ENCODE measurements at regions not wholly inside any gene's neighbourhood (a gene's known extent, or its start where the extent isn't known, plus 50 kb on each side); places are given as distances from the start of the nearest gene placed in this dataset.

DNA sequence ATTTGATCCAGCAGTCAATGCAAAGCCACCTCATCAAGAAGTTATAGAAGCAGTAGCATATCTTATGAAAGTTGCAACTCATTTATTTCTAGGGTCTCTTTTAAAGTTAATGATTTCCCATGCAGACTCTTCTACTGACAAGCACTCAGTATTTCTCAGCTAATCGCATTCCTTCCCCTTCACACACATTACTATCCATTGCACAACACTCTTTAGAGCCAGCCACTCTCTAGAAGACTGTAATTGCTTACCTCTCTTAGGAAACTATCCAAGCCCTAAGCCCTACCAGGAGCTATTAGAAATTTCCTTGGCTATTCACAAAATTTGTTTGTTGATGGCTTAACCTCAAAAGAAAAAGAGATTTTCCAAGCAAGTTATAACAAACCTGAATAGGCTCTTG is 106.0 kb downstream of the ADAMTS1 start:
- DNase-seq = no peak

DNA sequence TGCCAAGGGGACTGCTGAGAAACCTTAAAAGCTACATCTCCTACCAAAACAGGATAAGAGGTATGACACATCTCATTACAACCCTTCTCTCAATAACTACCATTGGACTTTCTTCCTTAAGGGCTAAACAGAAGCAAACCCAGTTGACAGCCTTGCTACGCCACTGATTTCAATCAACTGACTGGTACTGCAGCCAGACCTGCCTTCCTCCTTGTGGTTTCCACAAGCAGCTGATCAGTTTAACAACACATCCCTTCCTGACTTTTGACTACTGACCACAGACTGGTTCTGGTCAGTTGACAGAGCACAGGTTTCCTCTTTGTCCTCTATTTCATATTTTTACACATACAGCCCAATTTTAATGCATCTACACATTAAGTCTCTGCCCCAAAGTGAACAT is 108.8 kb downstream of the ADAMTS1 start:
- no peak for DNase-seq

DNA sequence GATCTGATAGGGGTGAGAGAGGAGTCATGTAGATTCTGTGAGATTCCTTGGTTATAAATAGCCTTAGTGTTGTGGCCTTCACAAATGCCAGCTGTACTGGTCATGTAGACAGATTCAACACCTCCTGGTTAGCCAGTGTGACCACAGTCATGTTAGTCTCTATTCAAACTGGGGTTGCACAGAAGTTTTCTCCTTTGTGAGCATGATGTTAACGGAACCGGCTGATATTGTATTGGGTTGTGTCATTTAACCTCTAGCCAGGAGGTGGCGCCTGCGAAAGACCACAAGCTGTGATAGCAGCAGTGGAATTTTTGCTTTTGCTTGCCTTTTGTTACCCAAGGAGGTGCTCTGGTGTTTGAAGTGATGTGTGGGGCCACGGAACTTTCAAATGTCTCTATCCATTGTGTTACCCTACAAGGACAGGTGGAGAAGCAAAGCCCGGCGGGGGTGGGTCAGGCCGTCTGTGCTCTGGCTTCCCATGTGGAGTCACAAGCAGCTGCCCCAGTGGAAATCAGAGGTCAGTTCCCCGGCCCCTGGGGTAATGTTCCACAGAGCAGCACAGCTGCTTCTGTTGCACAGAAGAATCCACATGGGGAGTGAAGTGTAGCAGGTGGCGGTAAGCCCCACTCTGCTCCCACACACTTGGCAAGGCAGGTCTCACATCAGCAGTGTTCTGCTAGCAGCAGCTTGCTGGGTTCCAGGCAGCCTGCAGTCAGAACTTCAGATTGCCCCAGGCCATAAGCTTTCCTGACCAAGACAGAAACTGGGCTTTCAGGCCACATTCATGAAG is 112.6 kb downstream of the ADAMTS1 start:
- peak; percentile 56 for DNase-seq

DNA sequence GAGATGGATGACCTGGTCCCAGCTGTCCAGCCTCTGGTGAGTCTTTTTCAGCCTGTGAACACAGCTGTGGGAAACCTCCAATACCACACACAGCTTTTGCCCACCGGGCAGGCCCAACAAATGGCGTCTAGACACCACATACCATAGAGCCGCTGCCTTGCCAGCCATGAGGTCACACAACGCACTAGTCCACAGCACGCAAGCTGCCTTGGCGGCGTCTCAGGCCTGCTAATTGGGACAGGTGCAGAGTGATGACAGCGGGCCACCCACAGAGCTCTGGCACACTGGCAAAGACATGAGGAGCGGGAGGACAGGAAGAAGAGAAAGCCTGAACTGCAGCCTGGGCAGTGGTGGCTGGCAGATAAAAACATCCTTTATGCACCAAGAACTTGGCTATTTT is 125.5 kb downstream of the ADAMTS1 start:
- DNase-seq = no peak

DNA sequence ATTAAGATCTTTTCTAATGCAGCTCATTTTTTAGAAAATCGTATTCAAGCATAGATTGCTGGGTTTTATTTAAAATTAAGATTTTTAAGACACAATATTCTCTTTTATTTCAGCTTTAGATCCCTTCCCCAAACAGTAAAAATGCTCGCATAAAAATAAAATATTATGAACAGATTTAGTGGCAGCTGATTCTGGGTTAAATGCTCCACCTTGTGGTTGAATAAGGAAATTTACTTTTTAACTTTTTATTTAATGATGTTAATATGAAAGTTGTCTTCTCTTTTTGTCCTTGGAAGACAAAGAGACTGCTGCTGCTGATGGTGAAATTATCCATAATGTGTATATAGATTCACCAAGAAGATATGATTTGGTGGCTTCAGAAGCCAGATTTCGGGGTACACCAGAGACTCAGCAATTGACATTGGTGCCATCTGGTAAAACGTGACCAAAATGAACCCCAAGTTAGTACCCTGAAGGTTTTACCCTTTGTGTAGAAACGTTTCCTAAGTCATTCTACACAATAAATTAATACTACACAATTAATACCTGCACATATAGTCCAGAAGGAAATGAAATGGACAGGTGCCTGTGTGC is 128.0 kb downstream of the ADAMTS1 start:
- DNase-seq = peak; percentile 18

DNA sequence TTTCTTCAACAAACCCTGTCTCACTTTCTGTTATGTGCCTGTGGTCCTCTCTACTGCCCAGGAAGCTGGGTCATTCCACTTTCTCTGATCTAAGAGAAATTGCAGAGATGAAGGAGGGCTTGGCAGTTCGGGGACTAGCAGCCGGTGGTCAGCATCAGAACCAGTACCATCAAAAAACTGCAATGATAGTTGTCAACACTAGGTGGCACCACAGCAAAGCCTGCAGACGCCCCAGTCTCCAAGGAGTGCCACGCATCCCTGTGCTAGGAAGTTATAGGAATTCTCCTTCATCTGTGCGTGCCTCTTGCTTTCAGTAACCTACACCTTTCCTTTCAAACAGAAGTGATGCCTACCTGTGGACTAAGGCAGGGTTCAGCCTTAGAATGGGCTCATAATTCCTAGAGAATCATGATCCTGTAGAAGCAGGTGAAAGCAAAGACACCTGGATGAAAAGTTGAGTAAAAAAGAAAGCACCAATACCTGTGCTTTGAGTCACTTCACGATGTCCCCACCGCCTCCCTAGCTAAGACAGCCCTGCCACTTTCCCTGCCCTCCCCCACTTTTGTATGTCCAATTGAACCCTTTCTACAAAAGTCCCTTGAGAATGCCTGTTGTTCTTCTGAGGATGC is 129.2 kb downstream of the ADAMTS1 start:
- DNase-seq = peak; percentile 56

DNA sequence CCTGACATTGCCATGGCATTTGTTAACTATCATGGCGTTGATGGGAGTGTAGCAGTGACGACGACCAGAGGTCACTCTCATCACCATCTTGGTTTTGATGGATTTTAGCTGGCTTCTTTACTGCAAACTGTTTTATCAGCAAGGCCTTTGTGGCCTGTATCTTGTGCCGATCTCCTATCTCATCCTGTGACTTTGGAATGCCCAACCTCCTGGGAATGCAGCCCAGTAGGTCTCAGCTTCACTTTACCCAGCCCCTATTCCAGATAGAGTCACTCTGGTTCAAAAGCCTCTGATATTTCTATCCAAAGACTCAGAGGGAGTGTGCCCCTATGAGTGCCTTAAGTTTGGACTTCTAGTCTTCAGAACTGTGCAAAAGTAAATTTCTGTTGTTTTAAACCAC is 130.1 kb downstream of the ADAMTS1 start:
- no peak for DNase-seq

DNA sequence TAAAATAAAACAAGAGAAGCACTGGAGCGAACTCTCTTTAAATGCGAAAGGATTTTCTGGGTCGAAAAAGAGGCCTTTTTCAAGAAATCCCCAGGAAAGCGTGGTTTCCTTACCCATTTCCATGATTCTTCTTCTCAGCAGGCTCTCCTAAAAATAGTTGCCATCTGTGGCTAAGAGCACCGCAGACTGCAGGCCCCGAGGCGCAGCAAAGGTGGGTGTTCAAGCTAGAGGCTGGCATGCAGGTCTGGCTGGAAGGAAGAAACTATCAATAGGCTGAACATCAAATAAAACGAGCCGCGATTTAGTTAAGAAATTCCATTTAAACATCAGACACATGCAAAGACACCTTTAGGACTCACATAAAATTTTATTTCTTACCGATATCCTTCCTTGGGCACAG is 135.1 kb downstream of the ADAMTS1 start:
- no peak for DNase-seq

DNA sequence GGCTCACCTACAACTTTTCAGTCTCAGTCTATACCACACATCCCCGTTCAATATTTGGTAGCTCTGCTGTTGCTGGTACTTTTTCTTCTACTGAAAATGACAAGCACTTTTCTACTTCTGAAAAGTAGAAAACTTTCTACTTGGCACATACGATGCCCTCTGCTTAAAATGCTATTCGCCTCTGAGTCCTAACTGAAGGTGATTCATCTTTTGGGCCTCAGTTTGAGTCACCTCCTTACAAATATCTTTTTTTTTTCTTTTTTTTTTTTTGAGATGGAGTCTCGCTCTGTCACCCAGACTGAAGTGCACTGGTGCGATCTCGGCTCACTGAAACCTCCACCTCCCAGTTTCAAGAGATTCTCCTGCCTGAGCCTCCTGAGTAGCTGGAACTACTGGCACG is 136.0 kb upstream of the CYYR1 start:
- peak; percentile 33 for DNase-seq

DNA sequence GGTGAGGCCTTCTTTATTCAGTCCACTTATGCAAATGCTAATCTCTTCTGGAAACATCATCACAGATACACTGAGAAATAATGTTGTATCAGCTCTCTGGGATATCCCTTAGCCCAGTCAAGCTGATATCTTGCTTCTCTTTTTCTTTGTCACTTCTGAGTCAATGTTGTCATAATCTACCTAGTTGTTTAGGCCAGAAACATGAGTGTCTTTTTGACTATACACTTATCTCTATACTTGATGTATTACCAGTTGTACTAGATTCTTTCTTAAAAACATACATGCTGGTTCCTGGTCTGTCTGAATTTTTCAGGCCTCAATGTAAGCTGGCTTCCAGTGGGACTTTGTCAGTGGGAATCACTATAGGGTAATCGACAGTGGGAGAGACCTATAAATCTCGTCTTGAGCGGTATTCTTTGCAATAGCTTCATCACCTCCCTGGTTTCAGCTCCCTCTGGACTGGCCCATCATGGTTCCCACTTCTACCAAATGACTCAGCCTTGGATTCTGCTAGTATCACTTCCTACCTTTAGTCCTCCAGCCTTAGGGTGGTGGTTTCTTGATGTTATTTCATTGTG is 135.2 kb upstream of the CYYR1 start:
- no peak for DNase-seq

DNA sequence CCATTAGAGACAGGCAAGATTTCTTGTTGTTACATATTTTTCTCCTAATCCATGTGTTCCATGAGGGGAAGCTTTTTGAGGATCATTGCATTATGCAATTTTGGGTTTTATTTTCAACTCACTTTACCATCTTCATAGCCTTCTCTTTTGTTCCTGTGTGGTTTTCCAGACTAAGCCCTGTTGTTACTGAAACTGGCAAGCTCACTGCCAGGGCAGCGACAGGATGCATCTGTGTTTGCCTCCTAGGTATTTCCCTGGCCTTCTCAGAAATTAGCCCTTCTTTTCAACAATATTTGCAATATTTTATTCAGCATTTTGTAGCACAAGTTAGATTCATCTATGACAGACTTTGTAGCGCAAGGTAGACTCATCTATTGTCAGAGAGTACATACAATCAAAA is 134.2 kb upstream of the CYYR1 start:
- no peak for DNase-seq

DNA sequence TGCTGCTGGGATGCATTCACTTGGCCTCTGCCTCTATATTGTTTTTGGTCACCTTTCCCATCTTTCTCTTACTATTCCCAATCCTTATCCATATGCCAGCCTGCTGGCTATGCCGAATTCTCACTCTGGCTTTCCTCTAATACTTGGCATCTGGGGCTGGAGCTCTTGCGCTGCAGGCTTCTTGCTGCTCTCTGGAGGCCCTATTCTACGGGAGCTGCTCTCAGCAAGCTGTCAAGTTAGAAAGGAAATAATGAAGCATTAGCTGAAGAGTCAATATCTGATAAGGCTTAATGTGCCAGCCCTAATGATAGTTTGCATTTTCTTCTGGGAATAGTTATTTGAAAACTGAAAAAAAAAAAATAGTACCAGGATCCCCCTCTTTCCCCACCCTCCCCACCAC is 125.3 kb upstream of the CYYR1 start:
- DNase-seq = no peak

DNA sequence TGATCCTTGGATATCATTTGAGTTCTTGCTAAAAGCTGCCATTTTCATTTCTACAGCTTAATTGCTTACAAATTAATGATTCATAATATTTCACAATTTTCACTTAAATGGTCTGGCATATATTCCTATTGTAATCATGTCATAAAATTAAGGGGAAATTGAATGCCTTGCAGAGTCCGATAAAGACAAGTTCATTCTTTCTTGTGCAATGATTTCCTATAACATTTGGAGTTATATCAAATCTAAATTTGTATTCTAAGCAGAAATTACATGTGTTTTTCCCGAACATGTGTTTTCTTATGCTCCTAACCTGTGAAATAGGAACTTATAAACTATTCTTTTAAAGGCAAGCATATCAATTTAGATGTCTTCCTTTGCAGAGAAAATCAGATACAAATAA is 118.3 kb upstream of the CYYR1 start:
- DNase-seq = no peak

DNA sequence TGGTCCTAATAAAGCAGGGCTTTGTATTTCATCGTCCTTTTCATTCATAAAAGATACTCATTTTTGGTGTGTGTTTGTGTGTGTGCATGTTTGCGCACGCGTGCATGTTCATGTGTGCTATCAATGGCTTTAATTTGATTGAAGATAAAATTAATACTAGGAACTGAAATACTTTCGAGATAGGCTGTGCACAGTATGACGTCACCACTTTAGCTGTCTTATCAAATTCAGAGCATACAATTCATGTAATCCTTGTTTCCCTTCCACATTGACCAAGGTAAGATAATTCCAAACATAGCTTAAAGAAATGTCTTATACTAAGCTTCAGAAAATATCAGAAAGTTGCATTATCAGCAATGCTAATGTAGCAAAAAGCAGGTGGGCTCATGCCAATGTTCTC is 113.6 kb upstream of the CYYR1 start:
- DNase-seq = no peak

DNA sequence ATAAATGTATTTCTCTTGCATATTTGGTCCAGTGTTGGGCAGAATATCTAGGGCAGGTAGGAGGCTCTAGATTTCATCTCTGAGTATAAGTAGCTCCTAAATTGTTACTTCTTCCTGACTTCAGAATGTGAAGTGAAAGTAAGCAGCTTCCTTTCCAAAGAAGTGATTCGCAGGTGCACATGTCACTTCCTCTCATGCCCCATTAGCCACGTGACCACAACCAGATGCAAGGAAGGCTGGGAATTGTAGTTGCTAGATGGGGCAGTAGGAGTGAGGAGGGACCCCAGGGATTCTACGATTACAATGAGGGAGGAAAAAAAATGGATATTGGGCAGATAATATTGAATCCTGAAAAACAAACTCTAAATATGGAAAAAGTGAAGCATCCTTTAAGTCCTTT is 113.2 kb upstream of the CYYR1 start:
- DNase-seq = peak; percentile 26

DNA sequence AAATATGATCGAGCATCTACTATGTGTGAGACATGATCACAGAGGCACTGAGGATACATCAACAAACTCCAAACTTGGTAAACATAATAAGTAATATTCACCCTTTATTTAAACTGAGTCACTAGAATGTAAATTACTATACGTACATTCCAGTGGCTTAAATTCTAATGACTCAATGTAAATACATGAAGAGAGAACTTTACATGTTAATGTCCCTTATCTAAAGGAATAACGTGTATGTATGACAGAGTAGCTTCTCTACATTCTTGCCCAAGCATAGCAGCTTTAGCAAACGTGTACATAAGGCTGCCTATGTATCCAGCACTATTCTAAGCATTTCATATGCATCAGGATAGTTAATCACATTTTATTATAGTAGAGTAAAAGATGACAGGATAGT is 111.8 kb upstream of the CYYR1 start:
- DNase-seq = peak; percentile 49

DNA sequence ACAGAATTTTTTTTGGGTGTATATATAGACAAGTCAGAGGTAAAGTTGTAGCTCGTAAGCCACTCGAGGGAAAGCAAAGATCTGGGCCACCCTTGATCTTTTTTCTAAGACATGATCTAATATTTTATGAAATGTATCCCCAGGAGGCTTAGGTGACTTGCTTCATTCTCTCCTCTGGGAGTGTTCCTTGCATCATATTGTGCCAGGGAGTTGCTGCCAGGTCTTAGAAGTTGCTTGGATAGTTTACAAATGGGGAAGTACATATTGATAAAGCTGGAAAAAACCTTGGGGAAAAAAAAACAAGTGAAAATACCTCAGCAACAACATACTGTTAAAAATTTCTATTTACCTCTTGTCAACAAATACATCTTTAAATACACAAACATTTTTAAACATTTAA is 110.9 kb upstream of the CYYR1 start:
- no peak for DNase-seq

DNA sequence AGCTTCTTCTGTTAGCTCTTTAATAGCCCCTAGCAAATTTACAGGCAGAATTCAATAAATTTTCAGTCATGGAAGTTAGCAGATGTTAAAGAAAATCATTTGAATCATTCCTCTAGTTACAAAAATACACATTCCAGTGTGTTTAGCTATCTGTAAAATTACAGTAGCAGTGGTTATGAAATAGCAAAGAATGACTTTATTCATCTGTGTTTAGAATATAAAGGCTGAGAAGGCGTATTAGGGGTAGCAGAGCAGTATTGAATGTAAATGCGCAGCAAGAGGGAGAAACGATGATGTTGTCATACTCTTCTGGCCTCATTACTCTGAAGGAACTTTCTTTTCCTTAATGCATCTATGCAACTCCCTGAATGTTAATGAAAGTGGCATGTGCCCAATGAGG is 106.2 kb upstream of the CYYR1 start:
- DNase-seq = no peak

DNA sequence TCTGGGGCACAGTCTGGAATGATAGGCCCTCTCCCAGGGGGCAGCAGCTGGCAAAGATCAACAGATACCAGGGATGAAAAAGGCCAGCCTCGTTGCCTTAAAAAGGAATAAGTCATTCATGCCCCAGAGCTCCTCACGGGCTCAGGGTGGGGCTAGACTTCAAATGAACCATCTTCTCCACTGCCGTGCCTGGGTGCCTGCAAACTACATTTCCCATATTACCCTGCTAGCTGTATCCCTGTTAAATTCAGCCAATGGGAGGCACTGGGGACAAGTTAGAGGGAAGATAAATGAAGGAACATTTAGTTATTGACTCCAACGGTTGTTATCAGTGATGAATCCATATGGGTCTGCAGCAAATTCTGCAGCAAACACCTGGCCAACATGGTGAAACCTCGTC is 101.2 kb upstream of the CYYR1 start:
- no peak for DNase-seq

DNA sequence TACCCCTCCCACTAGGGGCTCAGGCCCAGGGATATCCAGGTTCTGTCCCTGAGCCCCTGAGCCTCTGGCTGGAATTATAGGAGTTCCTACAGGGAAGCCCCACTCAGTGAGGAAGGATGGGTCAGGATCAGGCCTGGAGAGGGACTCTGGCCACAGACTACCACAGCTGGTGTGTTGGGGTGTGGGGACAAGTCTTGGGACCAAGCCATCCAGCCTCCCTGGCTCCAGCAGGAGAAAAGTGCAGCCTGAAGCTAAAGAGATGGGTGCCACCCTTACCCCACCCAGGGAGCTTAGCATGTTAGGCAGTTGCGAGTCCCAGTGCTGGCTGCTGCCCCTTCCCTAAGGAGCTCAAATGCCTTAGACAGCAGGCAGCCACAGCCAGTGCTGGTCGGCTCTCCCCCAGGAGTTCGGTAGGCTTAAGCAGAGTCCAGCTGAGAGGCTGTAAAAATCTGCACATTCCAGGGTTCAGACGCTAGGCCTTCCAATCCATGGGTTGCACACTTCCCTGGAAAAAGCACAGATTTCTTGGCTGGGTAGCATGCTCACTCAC is 96.2 kb upstream of the CYYR1 start:
- no peak for DNase-seq

DNA sequence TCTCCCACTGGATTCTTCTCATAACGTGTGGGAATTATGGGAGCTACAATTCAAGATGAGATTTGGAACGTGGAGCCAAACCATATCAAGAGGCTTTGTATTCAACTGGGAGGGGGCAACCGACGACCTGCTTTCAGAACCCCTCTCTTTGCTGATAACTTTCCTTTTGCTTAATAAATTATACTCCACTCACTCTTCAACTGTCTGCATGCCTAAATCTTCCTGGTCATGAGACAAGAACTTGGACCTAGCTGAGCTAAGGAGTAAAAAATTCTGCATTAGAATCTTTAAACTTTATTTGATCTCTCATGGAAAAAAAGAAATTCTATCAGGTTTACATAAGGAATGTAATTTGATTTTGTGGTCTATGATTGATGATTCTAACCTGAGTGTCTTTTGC is 86.7 kb upstream of the CYYR1 start:
- no peak for DNase-seq

DNA sequence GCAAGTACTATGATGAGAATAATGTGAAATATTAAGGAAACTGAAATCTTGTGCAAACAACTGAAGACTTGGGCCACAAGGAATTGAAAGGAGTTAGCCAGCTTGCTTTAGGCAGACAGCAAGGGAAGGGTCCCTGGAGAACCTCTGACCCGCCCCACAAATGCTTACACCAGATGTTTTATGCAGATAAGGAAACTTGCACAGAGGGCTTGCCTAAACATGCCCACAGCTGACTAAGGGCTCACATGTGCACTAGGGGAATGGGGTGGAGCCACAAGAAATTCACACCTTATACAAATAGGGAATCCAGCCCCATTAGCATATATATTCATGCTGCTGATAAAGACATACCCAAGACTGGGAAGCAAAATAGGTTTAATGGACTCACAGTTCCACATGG is 86.1 kb upstream of the CYYR1 start:
- peak; percentile 6 for DNase-seq

DNA sequence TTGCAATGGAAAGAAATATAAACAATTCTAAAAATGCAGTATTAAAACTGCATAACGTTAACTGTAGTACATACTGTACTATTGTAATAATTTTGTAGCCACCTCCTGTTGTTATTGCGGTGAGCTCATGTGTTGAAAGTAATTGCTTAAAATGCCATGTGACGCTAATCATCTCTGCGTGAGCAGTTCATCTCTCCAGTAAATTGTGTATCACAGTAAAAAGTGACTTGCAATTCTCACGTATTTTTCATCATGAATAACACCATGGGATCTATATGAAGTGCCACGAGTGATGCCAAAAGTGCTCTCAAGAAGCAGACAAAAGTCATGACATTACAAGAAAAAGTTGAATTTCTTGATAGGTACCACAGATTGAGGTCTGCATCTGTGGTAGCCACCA is 82.4 kb upstream of the CYYR1 start:
- no peak for DNase-seq

DNA sequence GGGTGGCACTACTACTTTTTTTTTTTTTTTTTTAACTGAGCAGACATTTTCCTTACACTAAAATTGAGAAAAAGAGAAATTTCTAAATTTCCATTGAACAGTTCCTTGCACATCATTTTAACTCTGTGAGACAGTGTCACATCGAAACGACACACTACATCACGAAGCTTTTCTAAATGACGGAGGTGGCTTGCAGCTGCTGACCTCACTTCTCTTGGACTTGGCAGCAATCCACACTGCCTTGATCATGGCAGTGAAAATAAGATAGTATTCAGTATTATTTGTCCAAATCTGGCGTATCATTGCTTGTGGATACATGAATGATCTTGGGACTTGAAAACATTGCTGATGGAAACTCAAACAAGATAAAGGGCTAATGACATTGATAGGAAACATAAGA is 80.3 kb upstream of the CYYR1 start:
- DNase-seq = no peak
